NCI-H82 treated with DMSO at 0.1 percent for 48 hours (cell line): ENCODE measurements at regions not wholly inside any gene's neighbourhood (a gene's known extent, or its start where the extent isn't known, plus 50 kb on each side); places are given as distances from the start of the nearest gene placed in this dataset.
A peak's percentile ranks its signal among the peaks of the same experiment; 100 is the strongest.
"Not testable (repeated sequence)": the region's sequence is repeated elsewhere in the genome, so short reads cannot be mapped to it uniquely, and the experiment has no call there.

ENCODE experiments used
- DNase-seq: peaks from one replicate; lab custom pipeline; 2025; ENCODE audit not compliant: unreplicated experiment; lab: John Stamatoyannopoulos, UW

DNA sequence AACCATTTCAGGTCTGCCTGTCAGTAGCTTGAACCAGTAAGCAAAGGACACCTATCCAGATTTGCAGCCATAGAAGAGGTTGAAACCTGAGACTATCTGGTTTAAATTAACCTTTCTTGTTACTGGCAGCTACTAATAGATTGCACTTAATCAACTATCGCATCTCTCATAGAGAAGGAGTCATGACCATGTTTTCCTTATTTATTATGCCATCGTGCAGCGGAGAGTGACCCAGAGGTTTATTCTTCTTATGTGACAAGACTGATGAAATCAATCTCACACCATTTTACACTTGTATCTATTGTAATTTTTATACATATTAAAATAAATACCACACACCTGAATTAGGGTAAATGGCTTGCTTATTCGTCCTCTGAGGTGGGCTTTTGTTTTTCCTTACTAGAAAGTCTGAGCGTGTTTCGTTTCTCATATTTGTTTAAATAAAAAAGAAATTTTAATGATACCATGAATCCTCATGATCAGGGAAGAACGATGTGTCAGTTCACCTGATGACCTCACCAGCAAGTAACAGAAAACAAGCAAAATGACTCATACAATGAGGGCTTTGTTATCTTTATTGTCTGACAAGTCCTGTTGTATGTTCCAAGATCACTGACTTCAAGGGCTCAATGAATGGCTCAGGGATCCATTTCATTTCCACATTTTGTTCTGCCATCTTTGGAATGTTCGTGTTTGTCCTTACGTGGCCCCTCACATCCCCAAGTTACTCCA lies 379.5 kb upstream of the DPH6 start:
- DNase-seq, result no peak

DNA sequence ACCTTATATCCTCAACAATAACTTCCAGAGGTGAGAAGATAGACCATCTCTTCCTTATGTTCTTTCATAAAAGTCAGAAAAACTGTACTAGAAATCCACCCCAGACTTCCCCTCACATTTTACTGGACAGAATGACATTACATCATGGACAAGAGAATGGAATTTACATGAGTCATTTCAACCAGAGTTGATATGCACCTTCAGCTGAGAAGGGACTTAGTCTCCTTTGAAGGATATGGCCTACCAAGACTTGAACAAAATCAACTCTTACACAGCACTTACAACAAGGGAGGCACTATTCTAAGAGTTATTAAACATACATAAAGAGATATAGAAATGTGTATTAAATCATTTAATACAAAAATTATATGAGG lies 380.0 kb upstream of the DPH6 start:
- DNase-seq, result no peak

DNA sequence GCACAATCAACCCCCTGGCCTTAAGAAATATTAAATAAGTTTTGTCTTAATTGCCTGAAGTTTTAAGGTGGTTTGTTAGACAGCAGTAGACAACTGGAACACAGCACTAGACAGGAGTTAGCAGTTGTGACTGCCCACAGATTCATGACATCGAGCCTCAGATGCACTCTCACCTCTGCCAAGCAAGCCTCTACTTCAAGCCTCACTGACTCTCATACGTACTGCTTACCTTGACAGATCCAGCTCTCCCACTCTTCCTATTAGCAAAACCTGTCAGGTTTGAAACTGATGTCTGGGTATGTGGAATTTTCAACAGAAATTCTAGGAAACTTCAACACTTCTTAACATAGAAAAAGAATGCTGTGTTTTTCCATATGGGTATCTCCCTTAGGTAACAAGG lies 382.9 kb upstream of the DPH6 start:
- no peak for DNase-seq

DNA sequence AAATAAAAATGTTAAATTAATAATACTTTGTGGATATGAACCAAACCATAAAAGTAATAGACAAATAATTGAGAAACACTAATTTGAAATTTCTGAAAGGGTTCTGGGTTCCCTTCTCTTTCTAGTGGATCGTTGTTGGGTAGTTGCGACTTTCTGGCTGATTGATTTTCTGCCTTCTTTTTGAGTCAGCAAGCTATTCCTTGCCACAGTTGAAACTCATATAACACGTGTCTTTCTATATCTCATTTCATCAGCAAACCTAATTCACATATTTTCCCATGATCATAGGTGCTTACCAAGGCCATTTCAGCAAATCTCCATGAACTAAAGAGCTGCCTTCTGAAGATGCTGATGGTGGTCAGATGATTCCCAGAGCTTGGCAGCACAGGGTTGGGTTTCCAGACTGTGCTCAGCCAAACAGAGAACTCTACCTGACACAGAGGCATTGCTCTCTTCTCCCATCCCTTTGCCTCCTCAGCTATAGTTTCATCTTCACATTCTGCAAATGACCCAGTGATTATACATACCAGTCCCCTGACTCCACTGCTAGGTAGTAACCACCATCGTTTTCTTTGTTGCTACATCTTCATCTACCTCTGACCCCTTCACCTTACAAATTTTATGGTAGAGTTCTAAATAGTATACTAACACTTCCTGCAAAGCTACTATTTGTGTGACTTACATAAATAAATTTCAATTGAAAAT lies 383.9 kb upstream of the DPH6 start:
- no peak for DNase-seq

DNA sequence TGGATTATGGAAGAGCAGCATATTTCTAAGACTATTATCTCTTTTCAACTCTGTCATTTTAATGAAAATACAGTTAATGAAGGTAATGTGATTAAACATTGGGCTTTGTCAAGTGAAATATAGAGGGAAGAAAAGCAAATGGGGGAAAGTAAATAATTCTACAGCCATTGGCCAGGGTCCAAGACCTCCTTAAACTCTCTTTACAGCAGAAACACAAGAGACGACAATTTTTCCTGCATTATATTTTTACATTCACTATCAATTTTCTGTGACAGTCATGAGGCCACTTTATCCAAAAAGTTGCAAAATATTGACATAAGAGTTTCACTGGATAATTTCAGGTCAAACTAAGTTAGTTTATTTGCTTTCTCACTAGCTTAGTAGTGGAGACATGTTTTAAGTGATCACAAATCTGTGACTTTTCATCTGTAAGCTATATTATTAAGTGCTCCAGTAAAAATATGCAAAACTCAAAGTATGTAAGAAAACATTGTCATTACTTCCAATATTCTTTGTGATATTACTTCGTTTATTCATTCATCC lies 385.9 kb upstream of the DPH6 start:
- DNase-seq, result no peak

DNA sequence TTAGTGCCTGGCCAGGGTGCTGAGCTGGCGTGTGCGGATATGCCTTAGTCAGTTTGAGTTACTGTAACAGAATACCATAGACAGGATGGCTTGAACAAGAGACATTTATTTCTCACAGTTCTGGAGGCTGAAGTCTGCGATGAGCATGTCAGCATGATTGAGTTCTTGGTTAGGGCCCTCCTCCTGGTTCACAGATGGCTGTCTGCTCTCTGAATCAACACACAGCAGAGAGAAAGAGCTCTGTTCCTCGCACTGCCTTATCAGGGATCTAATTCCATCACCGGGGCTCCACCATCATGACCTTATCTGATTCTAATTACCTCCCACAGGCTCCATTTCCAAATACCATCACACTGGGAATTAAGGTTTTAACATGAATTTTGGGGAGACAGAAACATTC lies 386.6 kb upstream of the DPH6 start:
- DNase-seq, result no peak

DNA sequence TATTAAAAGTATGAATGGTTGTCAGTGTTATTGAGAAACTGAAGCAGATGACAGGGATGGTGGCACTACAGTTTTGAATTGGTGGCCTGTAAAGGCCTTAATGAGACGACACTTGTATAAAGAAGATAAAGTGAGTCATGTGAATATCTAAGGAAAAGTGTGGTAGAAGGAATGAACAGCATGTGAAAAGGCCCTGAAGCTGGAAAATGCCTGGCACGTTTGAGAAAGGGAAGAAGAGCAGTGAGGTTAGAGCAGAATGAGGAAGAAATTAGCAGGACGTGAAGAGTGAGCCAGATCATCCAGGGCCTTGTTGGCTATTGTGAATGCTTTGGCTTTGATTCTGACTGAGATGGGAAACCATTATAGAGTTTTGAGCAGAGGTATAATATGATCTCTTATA lies 387.6 kb upstream of the DPH6 start:
- no peak for DNase-seq

DNA sequence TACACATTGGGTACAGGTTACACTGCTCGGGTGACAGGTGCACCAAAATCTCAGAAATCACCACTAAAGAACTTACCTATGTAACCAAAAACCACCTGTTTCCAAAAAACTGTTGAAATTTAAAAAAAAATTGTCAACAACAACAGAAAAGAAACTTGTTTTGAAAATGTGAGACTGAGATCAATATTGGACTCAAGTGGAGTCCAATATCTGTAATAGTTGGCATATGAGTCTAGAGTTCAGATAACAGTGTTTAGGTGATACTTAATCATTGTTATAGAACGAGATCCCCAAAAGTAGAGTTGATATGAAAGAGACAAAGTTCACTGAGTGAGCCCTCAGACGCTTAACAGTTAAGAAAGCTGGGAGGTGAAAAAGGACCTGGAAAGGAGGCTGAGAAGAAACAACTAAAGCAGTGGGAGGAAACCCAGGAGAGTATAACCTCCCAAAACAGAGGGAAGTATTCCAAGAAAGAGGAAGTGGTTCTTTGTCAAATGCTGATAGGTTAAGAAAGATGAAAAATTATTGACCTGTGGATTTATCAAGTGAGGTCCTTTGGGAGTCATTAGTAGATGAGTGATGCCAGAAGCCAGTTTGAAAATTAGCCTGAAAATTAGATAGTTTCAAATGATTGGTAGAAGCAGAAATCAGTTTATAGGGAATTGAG lies 388.6 kb upstream of the DPH6 start:
- DNase-seq, result no peak

DNA sequence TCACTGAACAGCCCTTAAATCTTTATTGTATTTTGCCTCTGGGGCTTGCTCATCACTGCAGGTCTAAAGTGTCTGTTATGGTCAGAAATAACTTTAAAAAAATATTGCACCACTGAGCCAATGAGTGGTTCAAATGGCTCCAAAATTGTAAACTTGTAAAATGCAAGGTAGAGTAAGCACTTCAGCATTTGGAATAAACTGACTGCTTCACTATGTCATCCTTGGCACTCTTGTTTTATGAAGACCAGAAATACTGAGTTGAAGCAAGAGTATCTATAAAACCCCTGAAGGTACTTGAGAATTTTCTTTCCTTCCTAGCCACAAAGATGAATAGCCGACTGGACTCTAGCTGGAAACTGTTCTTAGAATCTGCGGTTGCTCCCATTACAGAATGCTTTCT lies 390.3 kb upstream of the DPH6 start:
- DNase-seq, result no peak

DNA sequence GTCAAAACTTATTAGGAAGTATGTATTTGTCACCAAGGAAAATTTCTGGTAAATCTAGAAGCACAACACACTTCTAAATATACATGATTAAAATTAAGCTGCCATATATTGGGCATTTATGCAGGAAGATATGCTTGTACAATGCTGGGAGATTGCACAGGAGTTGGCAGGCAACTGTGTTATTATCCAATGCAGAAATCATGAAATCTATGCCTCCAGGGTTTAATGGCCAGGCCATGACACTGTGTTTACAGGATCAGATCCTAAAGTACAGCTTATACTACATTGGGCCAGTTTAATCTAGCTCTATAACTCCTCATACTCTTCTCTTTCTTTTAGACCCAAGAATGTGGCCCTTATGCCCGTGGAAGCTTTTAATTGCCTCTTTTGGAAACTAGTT lies 391.4 kb upstream of the DPH6 start:
- no peak for DNase-seq

DNA sequence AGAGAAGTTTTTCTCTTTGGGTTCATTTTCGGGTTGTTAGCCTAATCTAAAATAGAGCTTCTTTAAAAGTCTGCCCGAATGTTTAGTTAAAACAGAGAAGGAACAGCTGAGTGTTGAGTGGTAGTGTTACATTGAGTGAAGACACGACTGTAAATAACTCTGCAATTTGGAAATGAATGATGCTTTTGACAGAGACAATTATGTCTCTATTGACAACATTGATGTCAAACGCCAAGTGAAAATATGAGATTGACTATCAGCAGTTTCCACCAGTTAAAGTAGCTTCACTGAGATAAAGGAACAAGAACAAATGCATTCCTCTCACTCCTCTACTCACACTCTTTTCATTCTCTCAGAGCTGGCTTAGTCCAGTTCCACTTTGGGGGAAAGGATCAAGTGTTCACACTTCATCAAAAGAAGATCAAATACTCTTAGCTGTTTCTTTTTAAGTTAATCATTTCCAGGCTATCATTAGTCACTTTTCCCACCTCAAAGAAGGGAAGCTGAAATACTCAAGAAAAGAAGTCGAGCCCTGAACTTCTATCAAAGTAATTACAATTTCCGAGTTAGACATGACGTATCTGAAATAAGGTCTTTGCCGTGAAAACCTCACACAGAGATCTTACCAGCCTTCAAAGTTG lies 399.1 kb upstream of the DPH6 start:
- no peak for DNase-seq

DNA sequence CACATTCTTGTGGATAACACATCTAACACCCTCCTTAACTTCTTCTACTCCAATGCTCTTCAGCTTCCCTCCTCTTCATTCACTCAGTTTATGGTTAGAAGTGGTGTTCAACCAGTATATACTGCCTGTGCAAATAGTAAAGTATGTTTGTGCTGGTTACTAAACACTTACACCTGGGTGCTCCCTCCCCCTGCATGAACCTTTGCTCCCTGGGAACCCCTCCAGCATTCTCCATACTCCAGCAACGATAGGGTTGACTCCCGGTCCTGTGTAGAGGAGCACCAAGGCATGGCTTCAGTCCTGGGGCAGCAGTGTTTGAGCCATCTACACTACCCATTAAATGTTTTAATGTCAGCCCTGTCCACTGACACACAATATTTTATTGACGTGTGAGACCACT lies 407.5 kb upstream of the DPH6 start:
- no peak for DNase-seq

DNA sequence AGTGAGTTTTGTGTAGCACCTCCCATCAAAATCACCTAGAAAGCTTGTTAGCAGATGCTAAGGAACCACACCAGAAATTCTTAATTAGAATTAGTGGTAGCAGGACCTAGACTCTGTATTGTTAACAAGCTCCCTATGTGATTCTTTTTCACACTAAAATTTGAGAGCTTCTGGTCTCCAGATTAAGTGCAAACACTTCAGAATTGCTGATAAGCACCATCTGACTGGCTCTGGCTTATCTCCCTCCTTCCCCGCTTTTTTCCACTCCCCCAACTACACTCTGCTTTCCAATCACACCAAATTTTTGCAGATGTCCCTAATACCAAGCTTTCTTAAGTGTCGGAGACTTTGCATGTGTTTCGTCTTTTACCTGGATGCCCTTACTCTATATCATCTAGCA lies 410.1 kb upstream of the DPH6 start:
- no peak for DNase-seq

DNA sequence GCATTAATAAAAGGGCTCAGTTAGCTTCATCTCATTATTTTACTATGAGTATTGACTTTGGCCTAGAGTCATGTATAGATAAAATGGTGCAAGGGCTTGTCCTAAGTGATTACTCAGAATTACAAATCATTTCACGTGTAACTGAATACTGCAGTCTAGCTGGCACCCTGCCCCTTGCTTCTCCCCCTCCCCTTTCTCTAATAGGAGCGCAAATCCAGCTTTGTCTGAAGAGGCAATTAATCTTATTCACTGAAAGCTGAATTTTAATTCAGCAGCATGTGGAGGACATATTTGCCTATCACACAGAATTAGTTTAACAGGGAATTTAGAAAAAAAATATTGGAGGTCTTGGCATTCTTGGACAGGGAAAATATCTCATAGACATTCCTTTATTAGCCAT lies 412.1 kb upstream of the DPH6 start:
- peak; percentile 96 for DNase-seq

DNA sequence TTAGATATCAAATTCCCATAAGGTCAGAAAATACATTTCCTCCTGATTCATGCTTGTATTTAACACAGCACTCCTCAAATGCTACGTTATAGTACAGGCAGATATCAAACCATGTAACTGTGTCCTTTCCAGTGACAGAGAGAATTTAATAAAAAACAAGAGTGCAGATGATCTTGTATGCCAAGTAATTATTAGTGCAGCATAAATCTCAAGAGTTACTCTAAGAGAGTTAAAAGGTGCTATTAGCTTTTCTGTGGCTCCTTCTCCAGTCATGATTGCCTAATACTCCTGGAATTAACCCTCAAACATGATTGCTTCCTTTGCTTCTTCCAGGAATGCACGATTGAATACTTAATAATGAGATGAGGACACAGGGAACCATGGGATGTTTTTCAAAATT lies 413.0 kb upstream of the DPH6 start:
- peak; percentile 26 for DNase-seq

DNA sequence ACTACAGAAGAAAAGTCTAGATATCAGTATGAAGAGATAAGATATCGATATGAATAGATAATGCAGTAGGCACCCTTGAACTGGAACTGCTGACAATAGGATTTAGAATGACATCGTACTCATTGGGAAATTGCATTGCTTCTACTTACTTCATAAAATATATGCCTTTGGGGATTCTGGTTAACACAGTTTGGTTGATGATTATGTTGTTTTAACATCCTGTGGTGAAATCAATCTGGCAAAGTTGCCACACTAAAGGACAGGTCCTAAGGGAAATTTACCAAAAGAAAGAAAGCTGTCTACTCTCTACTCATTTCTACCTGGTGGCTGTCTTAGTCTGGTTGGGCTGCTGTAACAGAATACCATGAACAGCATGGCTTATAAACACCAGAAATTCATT lies 417.4 kb upstream of the DPH6 start:
- DNase-seq, result no peak

DNA sequence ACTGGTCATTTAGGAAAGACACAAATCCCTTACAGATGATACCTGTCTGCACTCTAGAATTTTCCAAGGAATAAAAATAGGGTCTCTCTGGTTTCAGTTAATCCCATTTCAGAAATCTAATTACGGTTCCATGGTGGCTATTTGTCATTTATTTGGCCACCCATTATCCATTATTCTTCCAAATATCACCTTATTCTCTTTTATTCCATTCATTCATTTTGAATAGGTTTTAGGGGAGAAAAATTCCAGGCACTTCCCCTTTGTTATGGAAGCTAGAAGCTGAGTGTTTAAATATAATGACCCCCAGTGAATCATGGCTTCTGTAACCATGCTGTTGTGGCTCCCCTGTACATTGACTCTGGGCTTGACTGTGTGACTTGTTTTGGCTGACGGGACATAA lies 420.8 kb upstream of the DPH6 start:
- DNase-seq, result peak; percentile 27

DNA sequence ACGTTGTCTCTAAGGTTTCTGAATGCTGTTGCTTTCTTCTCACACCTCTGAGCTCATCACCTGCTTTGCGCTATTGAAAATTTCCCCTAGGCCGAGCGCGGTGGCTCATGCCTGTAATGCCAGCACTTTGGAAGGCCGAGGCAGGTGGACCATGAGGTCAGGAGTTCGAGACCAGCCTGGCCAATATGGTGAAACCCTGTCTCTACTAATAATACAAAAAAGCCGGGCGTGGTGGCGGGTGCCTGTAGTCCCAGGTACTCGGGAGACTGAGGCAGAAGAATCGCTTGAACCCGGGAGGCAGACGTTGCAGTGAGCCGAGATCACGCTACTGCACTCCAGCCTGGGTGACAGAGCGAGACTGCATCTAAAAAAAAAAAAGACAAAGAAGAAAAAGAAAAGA lies 422.0 kb upstream of the DPH6 start:
- DNase-seq, result not testable (repeated sequence)

DNA sequence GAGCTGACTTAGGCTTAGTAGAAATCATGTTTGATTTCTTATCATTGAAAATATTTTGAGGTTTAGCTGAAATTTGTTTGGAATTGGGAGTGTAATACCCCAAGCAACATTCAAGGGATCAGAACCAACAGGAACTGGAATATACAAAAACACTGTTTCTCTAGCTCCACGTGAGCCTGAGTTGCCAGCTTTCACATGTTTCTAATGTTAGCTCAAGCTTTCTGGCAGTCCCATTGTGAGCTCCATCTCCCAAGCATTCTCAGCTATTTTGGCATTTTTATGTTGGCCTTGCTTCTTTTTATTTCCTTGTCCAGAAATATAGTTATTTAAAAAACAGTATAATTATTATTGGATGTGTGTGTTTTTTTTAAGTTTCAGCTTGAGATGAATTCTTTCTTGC lies 427.1 kb upstream of the DPH6 start:
- no peak for DNase-seq

DNA sequence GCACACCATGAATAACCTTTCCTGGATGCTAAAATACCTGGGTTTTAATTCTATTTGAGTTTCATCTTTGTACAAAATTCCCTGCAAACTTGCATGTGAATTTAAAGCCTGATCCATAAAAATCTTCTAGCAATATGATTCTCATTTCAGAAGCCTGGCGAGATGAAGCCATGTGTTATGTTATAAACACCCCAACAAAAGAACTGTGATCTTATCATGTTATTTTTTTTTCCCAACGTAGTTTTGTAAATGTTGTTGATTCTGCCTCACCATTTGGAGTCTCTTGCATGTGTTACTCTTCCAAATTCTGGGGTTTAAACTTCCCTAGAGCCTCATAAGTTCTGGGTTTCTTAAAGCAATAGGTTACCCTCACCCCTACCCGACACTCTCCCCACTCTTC lies 428.1 kb upstream of the DPH6 start:
- DNase-seq, result no peak

DNA sequence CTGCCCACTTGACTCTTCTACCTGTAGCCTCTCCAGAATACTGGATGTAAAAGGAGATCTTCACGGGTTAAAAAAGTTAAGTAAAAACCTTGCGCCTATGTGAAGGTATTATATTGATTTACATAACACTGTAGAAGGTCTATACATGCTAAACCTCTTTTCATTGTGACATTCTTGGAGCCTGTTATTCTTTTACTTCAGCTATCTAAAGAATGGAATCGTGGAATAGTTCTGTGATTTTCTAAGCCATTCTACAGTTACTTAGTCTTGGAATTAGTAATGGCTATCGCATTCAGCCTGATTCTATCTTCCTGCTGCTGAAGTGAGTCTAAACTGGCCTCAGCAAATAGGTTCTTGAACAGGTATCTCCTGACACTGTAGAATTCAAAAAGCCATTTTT lies 430.0 kb upstream of the DPH6 start:
- no peak for DNase-seq

DNA sequence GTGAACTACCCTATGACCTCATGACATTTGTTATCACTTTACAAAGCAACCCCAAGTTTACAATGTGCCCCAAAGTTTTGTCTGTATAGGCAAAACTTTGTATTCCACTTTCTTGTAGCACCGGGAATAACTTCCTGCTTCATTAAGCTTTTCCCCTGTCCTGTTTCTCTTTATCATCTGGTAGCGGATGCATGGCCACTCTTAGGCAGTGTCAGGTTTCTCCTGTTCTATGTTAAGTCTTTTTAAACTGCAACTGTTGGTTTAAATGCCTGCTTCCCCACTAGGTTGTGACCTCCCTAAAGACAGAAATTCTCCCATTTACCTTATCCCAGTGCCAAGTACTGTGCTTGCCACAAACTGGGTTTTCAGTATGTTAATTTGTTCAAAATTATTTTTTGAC lies 433.6 kb upstream of the DPH6 start:
- no peak for DNase-seq
